A549 (cell line): ENCODE measurements at regions not wholly inside any gene's neighbourhood (a gene's known extent, or its start where the extent isn't known, plus 50 kb on each side); places are given as distances from the start of the nearest gene placed in this dataset.

Experiments used
- ATAC-seq, 2 experiments: fragments of 200-7000 bp in 1 of 2; fragments of >200 bp in 1 of 2; cut with Nextera tagmentation in 1 of 2; cut with Tn5 transposase in 1 of 2; 3 replicates each; pipeline versions ENCODE4 v1.8.0 to v1.9.1; 2018 to 2020; ENCODE audit warnings: mild to moderate bottlenecking in 1 of 2, moderate library complexity in 1 of 2
- CTCF ChIA-PET: fragments of 300-600 bp; sonication (Branson Sonifier 250); formaldehyde crosslinking; extraction: SDS; loops from one replicate; lab custom pipeline; 2021; ENCODE audit warnings: antibody characterized with exemption, inconsistent platforms; lab: Yijun Ruan, JAX
- POLR2A ChIA-PET: fragments of 350-600 bp; formaldehyde crosslinking; extraction: SDS; loops from one replicate; lab custom pipeline; 2021; ENCODE audit warnings: antibody characterized with exemption, inconsistent platforms; lab: Yijun Ruan, JAX
- DNase-seq, 2 experiments: peaks; one replicate each; pipeline versions ENCODE4 v3.0.0 to v3.0.0-alpha.2; 2011 to 2016; ENCODE audit warnings: low read depth in 1 of 2, low spot score in 1 of 2
- FAIRE-seq: peaks from 2 replicates; lab custom pipeline; 2011; peaks lifted over from hg19 to GRCh38; lab: Jason Lieb, UNC
- H3K27ac ChIP-seq, 2 experiments: fragments of >200 bp; sonication (Bioruptor Twin); formaldehyde crosslinking; 3 replicates each; pipeline ENCODE4 v1.5.1; 2016 to 2017
- H3K4me1 ChIP-seq: fragments of >200 bp; sonication (Bioruptor Twin); formaldehyde crosslinking; 3 replicates; pipeline ENCODE4 v1.6.1; 2016
- H3K4me2 ChIP-seq: fragments of >200 bp; sonication (Bioruptor Twin); formaldehyde crosslinking; 3 replicates; pipeline ENCODE4 v1.6.1; 2016
- H3K4me3 ChIP-seq: fragments of >200 bp; sonication (Bioruptor Twin); formaldehyde crosslinking; 3 replicates; pipeline ENCODE4 v1.5.1; 2016
- H3K9me3 ChIP-seq: fragments of >200 bp; sonication (Bioruptor Twin); formaldehyde crosslinking; 3 replicates; pipeline ENCODE4 v1.6.1; 2016
- CHD2 ChIP-seq: fragments of 150-350 bp; IDR thresholded peaks from 2 replicates; pipeline ENCODE4 v1.6.1; 2014; ENCODE audit warnings: low read length; ENCODE audit not compliant: partially characterized antibody
- EP300 ChIP-seq, 2 experiments: fragments of >200 bp; sonication (Bioruptor Twin); formaldehyde crosslinking; IDR thresholded peaks; 2 replicates in 1 of 2; 3 replicates in 1 of 2; pipeline ENCODE4 v1.6.1; 2016 to 2017
- FOSB ChIP-seq: fragments of 250-450 bp; sonication (Bioruptor Pico); IDR thresholded peaks from 2 replicates; pipeline ENCODE4 v1.5.0; 2020; ENCODE audit warnings: mild to moderate bottlenecking, moderate library complexity
- FOXS1 ChIP-seq: fragments of 250-450 bp; sonication (Bioruptor Pico); IDR thresholded peaks from 2 replicates; pipeline ENCODE4 v1.5.0; 2020; ENCODE audit warnings: mild to moderate bottlenecking, moderate library complexity
- GATA3 ChIP-seq: IDR thresholded peaks from 2 replicates; pipeline ENCODE4 v1.6.1; 2012; ENCODE audit warnings: borderline replicate concordance
- HOXA7 ChIP-seq: fragments of 250-450 bp; sonication (Bioruptor Pico); IDR thresholded peaks from 2 replicates; pipeline ENCODE4 v1.5.0; 2020; ENCODE audit warnings: mild to moderate bottlenecking, moderate library complexity
- JUNB ChIP-seq: fragments of >200 bp; sonication (Bioruptor Twin); formaldehyde crosslinking; IDR thresholded peaks from 2 replicates; pipeline ENCODE4 v1.6.1; 2016
- KDM1A ChIP-seq: fragments of 200-600 bp; sonication (generic); IDR thresholded peaks from 2 replicates; pipeline ENCODE4 v1.6.1; 2016; ENCODE audit warnings: low read depth, mild to moderate bottlenecking
- MAZ ChIP-seq: fragments of 150-350 bp; IDR thresholded peaks from 2 replicates; pipeline ENCODE4 v1.6.1; 2014; ENCODE audit warnings: antibody characterized with exemption, low read depth, low read length, borderline replicate concordance
- RARB ChIP-seq: fragments of 250-450 bp; sonication (Bioruptor Pico); IDR thresholded peaks from 2 replicates; pipeline ENCODE4 v1.8.0; 2021; ENCODE audit warnings: mild to moderate bottlenecking, moderate library complexity
- RCOR1 ChIP-seq: fragments of 150-350 bp; IDR thresholded peaks from 2 replicates; pipeline ENCODE4 v1.6.1; 2014; ENCODE audit warnings: antibody characterized with exemption, low read length, low read depth
- RFX5 ChIP-seq: fragments of 450-650 bp; IDR thresholded peaks from 2 replicates; pipeline ENCODE4 v1.7.1; 2014; ENCODE audit warnings: antibody characterized with exemption, mild to moderate bottlenecking, moderate library complexity
- RNF2 ChIP-seq: fragments of 200-600 bp; sonication (generic); IDR thresholded peaks from 2 replicates; pipeline ENCODE4 v1.6.1; 2016; ENCODE audit warnings: low read depth, mild to moderate bottlenecking, antibody characterized with exemption, moderate library complexity, borderline replicate concordance
- SMC3 ChIP-seq: fragments of >200 bp; sonication (Bioruptor Twin); formaldehyde crosslinking; IDR thresholded peaks from 3 replicates; pipeline ENCODE4 v1.6.1; 2018; ENCODE audit warnings: inconsistent platforms
- TFCP2L1 ChIP-seq: fragments of 250-450 bp; sonication (Bioruptor Pico); IDR thresholded peaks from 2 replicates; pipeline ENCODE4 v1.5.0; 2021; ENCODE audit warnings: mild to moderate bottlenecking
- ZC3H11A ChIP-seq: fragments of 450-650 bp; IDR thresholded peaks from 2 replicates; pipeline ENCODE4 v1.6.1; 2014; ENCODE audit warnings: antibody characterized with exemption, mild to moderate bottlenecking
- WGBS: methylation state at CpG from one replicate; pipeline ENCODE4 v1.1.6; 2017; ENCODE audit errors: missing lambda C conversion rate; 5-methylcytosine and 5-hydroxymethylcytosine counted together
- TF ChIP-seq, protein P1 (sequence below): fragments of 250-450 bp; sonication (Bioruptor Pico); IDR thresholded peaks from 2 replicates; pipeline ENCODE4 v1.5.0; 2021; ENCODE audit warnings: mild to moderate bottlenecking, moderate library complexity, borderline replicate concordance
- TF ChIP-seq, protein P2 (sequence below): fragments of 150-350 bp; IDR thresholded peaks from 2 replicates; pipeline ENCODE4 v1.6.1; 2014; ENCODE audit warnings: low read depth, mild to moderate bottlenecking, low read length
- TF ChIP-seq, protein P3 (sequence below): fragments of 250-450 bp; sonication (Bioruptor Pico); IDR thresholded peaks from 2 replicates; pipeline ENCODE4 v1.5.0; 2020; ENCODE audit warnings: low read depth, mild to moderate bottlenecking, moderate library complexity
- TF ChIP-seq, protein P4 (sequence below): fragments of >200 bp; sonication (Bioruptor Twin); formaldehyde crosslinking; IDR thresholded peaks from 2 replicates; pipeline ENCODE4 v1.6.1; 2016

DNA sequence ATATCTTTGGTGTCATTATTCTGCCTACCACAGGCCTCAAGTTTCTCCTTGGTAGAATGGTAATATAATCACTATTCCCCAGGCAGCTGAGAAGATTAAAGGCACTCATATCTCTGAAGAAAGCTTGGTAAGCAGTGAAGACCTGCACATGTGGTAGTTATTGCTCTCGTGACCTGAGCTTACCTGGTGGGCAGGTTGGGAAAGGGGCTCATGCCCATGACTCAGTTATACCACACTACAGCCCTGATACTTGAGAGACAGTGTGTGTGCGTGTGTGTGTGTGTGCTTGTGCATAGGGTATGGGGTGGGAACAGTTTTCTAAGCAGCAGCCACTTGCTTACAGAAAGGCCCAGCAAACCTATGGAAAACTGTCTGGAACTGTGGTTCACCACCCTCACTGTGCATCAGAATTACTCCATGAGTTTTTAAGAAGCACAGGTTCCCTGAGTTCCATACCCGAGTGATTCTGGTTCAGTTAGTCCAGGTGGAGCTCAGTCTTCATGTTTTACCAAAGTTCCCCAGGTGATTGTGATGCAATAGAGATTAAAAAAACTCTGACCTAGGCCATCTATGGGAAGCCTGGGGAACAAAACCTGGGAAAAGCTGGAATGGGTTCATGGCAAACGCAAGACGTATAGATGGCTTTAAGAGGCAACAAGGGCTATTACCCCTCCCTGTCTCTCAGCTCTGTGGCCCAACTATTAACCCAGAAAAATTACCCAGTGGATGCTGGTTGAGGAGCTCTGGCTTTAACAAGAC, 79.0 kb upstream of the ZBED5 start:
- no peak overlapping the region for H3K4me2 ChIP-seq
- peaks cover 23% of the 10 kb centered on the region for H3K4me1 ChIP-seq
- CTCF ChIA-PET: interaction anchor here (1.1 to 9.9 kb wide), 6 partner anchors 10 to 851 kb away, joined by 3 to 78 read pairs (median 6); no protein-coding TSS in a partner anchor
- H3K4me3 ChIP-seq: no peak overlapping the region
- no peaks in the 10 kb centered on the region for H3K9me3 ChIP-seq
- no peak for ATAC-seq
- TF ChIP-seq, protein P1, sequence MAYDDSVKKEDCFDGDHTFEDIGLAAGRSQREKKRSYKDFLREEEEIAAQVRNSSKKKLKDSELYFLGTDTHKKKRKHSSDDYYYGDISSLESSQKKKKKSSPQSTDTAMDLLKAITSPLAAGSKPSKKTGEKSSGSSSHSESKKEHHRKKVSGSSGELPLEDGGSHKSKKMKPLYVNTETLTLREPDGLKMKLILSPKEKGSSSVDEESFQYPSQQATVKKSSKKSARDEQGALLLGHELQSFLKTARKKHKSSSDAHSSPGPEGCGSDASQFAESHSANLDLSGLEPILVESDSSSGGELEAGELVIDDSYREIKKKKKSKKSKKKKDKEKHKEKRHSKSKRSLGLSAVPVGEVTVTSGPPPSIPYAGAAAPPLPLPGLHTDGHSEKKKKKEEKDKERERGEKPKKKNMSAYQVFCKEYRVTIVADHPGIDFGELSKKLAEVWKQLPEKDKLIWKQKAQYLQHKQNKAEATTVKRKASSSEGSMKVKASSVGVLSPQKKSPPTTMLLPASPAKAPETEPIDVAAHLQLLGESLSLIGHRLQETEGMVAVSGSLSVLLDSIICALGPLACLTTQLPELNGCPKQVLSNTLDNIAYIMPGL: no peak
- TF ChIP-seq RFX5: no peak
- no peak for TF ChIP-seq JUNB
- TF ChIP-seq, protein P2, sequence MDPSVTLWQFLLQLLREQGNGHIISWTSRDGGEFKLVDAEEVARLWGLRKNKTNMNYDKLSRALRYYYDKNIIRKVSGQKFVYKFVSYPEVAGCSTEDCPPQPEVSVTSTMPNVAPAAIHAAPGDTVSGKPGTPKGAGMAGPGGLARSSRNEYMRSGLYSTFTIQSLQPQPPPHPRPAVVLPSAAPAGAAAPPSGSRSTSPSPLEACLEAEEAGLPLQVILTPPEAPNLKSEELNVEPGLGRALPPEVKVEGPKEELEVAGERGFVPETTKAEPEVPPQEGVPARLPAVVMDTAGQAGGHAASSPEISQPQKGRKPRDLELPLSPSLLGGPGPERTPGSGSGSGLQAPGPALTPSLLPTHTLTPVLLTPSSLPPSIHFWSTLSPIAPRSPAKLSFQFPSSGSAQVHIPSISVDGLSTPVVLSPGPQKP: no peak
- TF ChIP-seq RNF2: no peak
- TF ChIP-seq RCOR1: no peak
- TF ChIP-seq, protein P3, sequence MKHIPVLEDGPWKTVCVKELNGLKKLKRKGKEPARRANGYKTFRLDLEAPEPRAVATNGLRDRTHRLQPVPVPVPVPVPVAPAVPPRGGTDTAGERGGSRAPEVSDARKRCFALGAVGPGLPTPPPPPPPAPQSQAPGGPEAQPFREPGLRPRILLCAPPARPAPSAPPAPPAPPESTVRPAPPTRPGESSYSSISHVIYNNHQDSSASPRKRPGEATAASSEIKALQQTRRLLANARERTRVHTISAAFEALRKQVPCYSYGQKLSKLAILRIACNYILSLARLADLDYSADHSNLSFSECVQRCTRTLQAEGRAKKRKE (CRISPR knock-in tag): no peak
- TF ChIP-seq FOSB (CRISPR knock-in tag): no peak
- no peak for TF ChIP-seq FOXS1
- TF ChIP-seq, protein P4, sequence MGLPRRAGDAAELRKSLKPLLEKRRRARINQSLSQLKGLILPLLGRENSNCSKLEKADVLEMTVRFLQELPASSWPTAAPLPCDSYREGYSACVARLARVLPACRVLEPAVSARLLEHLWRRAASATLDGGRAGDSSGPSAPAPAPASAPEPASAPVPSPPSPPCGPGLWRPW: no peak
- TF ChIP-seq TFCP2L1 (CRISPR knock-in tag): no peak
- TF ChIP-seq KDM1A: no peak
- no peak for TF ChIP-seq EP300 (IDR thresholded peaks at IDR 0.05)
- TF ChIP-seq SMC3: no peak
- no peak for TF ChIP-seq HOXA7 (CRISPR knock-in tag)
- TF ChIP-seq, all 56 proteins: peak for 0
- peak overlapping the region in 1 of 2 experiments; percentile 3; a peak in 1 of 6 replicates for H3K27ac ChIP-seq
- 93% methylated on average over 5 of the region's 5 CpGs for WGBS
- no peak for FAIRE-seq
- no peak for DNase-seq
- POLR2A ChIA-PET: no interaction called here

DNA sequence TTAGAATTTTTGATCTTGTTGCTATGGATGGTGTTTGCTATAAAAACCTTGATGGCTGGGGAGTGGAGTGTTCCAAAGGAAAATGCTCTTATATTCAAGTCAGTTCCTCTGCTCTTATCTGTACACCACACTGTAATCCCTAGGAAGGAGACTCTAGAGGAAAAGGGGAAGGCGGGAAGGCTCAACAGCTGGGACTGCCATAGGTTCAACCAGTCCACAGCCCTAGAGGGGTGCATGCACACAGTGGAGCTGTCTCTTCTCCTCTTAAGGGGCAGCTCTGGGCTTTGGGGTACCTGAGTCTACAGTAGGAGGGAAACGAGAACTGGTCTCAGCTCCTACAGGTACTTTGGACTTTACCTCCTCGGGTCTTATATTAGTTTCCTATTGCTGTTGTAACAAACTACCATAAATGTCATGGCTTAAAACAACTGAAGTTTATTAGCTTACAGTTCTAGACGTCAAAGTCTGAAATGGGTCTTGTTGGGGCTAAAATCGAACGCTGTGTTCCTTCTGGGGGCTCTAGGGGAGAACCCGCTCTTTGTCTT, 77.2 kb upstream of the ZBED5 start:
- FAIRE-seq (no peak), ATAC-seq (no peak), DNase-seq (no peak)
- ChIA-PET CTCF (interaction anchor here (0.7 to 9.9 kb wide), 27 partner anchors 9 to 1110 kb away, joined by 3 to 116 read pairs (median 5); no protein-coding TSS in a partner anchor), POLR2A (interaction anchor here (0.7 to 2.3 kb wide), 5 partner anchors 35 to 244 kb away, joined by 4 to 48 read pairs (median 10); partner anchors contain the start of genes EIF4G2 and ZBED5)
- peak overlapping the region; percentile 86 for H3K4me2 ChIP-seq
- H3K27ac ChIP-seq: peak overlapping the region in 1 of 2 experiments; percentile 98; a peak in 3 of 6 replicates
- TF ChIP-seq HOXA7 (CRISPR knock-in tag) (no peak), GATA3 (no peak), CHD2 (no peak), RARB (CRISPR knock-in tag) (no peak), ZC3H11A (no peak), MAZ (no peak)
- H3K4me3 ChIP-seq: no peak overlapping the region
- H3K9me3 ChIP-seq: no peaks in the 10 kb centered on the region
- peaks cover 26% of the 10 kb centered on the region for H3K4me1 ChIP-seq
- 90% methylated on average over 7 of the region's 7 CpGs for WGBS
